PFSK-1 (cell line): ENCODE measurements at regions not wholly inside any gene's neighbourhood (a gene's known extent, or its start where the extent isn't known, plus 50 kb on each side); places are given as distances from the start of the nearest gene placed in this dataset.

Experiments
- FOXP2 ChIP-seq: optimal IDR thresholded peaks from 2 replicates; pipeline ENCODE3; 2011; ENCODE audit warnings: borderline replicate concordance, control low read depth, inconsistent platforms; ENCODE audit not compliant: insufficient read depth; ENCODE audit errors: extremely low read length, extremely low read depth
- POLR2AphosphoS5 ChIP-seq: IDR thresholded peaks from 2 replicates; pipeline ENCODE4 v1.6.1; 2012; ENCODE audit warnings: low read depth, mild to moderate bottlenecking, control low read depth, low read length, moderate library complexity
- REST ChIP-seq, 2 experiments: IDR thresholded peaks; 2 replicates each; pipeline versions ENCODE4 v1.6.1 to v1.8.0; 2011 to 2012; ENCODE audit warnings: low read depth in 2 of 2, low read length in 2 of 2, control low read depth in 1 of 2, inconsistent platforms in 1 of 2, mild to moderate bottlenecking in 1 of 2, moderate library complexity in 1 of 2; ENCODE audit not compliant: insufficient read depth in 1 of 2
- SIN3A ChIP-seq: IDR thresholded peaks from 2 replicates; pipeline ENCODE4 v1.6.1; 2012; ENCODE audit warnings: mild to moderate bottlenecking, low read length, moderate library complexity, borderline replicate concordance; ENCODE audit not compliant: insufficient read depth
- TAF1 ChIP-seq: IDR thresholded peaks from 2 replicates; pipeline ENCODE4 v1.6.1; 2012; ENCODE audit warnings: low read length, control low read depth, borderline replicate concordance; ENCODE audit not compliant: insufficient read depth

- TF ChIP-seq TAF1 (no peak), REST (IDR thresholded peaks at IDR 0.05; ENCODE audit: insufficient read depth in 1 of 2, low read depth in 2 of 2, low read length in 2 of 2) (no peak), FOXP2 (no peak), POLR2AphosphoS5 (no peak), SIN3A (no peak)
These were observed 345.2 kb upstream of the PMFBP1 start for GRCh38 chr16:72517154-72517553.

- TF ChIP-seq FOXP2 (no peak), SIN3A (no peak), REST (IDR thresholded peaks at IDR 0.05; ENCODE audit: insufficient read depth in 1 of 2, low read depth in 2 of 2, low read length in 2 of 2) (no peak)
These were observed 339.2 kb upstream of the PMFBP1 start for GRCh38 chr16:72511171-72511570.

- no peak for TF ChIP-seq FOXP2
- no peak for TF ChIP-seq POLR2AphosphoS5
These were observed 336.2 kb upstream of the PMFBP1 start for GRCh38 chr16:72508191-72508590.

GRCh38 chr16:72502594-72503005 is 330.6 kb upstream of the PMFBP1 start:
- no peak for TF ChIP-seq REST (IDR thresholded peaks at IDR 0.05; ENCODE audit: insufficient read depth in 1 of 2, low read depth in 2 of 2, low read length in 2 of 2)
- TF ChIP-seq SIN3A: no peak
- no peak for TF ChIP-seq POLR2AphosphoS5

- TF ChIP-seq REST (IDR thresholded peaks at IDR 0.05; ENCODE audit: insufficient read depth in 1 of 2, low read depth in 2 of 2, low read length in 2 of 2): no peak
- no peak for TF ChIP-seq POLR2AphosphoS5
- TF ChIP-seq TAF1: no peak
- no peak for TF ChIP-seq FOXP2
- no peak for TF ChIP-seq SIN3A
These were observed 330.0 kb upstream of the PMFBP1 start for GRCh38 chr16:72501739-72502593.
